IPS-NIHi7 (cell line): ENCODE measurements at regions not wholly inside any gene's neighbourhood (a gene's known extent, or its start where the extent isn't known, plus 50 kb on each side); places are given as distances from the start of the nearest gene placed in this dataset.
"Not testable (repeated sequence)": the region's sequence is repeated elsewhere in the genome, so short reads cannot be mapped to it uniquely, and the experiment has no call there.

Experiments
- DNase-seq: peaks from one replicate; pipeline ENCODE4 v3.0.0; 2012; ENCODE audit warnings: mixed read lengths; ENCODE audit errors: extremely low spot score

DNA sequence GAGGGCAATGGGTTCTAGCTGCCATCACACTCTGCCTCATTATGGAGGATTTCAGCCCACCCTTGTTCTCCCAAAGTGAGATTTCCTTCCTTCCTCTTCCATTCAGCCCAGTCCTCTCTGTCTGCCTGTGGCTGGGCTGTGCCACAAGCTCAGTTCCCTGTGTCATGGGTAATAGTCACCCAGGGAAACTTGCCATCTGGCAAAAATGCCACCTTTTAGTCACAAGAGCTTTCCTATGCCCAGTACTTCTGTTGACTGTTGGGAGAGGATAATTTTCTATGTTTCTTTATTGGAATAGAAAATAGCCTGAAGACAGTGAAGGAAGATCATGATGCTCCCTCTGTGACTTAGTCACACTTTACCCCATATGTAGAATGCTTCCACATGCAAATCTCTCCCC, 71.4 kb downstream of the TLR4 start:
- no peak for DNase-seq

DNA sequence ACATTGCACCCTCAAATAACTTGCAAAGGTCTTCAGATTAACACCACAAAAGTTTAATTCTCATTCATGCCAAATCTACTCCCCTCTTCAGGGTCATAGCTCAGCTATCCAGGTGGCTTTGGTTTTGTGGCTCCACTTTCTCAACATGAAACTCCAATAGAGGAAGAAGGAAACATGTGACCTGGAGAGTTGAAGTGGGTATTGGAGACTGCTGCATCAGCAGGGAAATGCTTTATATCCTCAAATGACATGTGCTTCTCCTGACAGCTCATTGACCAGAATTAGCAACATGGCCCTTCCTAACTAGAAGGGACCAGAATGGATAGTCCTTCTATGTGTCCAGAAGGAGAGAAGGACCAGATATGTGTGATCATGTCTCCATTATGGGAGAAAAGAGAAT, 73.6 kb downstream of the TLR4 start:
- no peak for DNase-seq

DNA sequence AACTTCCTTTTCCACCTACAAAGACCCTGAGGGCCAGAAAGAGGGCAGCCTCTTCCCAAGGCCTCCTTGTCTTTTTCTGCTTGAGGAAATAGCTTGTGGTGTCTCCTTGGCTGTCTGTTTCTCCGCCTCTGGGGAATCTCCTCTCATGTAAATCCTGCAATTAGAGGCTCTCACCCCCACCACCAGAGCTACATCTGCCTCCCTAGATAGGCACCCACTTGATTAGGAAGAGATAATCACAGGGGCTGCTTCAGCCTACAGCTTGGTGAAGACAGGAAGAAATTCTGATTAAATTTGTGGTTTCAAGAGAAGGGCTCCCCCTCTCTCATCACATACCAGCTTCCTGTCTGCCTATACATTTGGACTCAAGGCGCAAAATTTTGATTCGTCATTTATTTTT, 75.6 kb downstream of the TLR4 start:
- DNase-seq, result peak; percentile 21

DNA sequence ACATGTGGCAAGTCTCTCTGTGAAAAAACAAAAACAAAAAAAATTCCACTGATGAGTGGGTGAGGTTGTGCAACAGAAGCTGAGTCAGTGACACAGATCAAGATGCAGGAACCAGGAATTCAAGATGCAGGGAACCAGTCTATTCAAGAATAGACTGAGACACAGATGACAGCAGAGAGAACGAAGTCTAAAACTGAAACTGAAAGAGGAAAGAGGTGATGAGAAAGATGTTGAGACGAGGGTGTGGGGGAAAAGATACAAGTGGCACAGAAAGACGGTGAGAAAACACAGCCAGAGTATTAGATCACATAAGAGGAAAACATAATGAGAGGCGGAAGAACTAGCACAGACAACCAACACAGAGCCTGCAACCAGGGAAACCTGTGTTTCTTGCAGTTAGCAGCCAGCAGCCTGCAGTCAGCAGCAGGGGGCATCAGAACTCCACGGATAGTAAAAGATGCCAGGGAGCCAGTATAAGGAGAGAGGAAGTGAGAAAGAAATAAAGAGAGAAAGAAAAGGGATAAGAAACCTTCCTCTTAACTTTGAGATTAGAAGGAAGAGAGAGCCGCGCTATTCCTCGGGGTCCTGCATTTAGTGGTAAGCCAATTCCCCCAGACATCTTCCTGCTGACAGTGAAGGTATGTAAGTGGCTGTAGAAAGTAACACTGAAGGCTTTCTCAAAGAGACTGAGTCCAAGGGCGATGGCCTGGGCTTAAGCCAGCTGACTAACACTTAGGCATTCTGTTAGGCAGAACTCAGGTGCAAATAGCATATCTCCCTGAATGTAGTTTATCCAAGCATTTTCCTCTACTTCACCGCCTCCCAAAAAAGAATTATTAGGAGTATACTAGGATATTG, 79.0 kb downstream of the TLR4 start:
- DNase-seq, result peak; percentile 73

DNA sequence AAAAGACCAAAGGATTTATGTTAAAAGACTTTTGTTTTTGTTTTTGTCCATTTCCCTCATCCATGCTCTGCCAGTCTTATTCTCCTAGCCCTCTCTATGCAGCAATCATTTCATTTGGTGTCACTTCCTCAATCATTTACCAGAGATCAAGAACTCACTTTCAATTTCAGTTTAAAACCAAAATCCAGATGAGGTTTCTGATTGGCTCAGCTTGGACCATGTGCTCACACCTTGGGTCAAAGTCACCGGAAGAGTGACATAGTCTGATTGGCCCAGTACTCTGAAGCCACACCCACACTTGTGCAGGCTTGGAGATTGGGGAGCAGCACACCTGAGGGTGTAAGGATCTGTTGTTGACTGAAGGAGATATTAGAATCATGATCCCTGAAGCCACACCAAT, 79.6 kb downstream of the TLR4 start:
- DNase-seq, result no peak

DNA sequence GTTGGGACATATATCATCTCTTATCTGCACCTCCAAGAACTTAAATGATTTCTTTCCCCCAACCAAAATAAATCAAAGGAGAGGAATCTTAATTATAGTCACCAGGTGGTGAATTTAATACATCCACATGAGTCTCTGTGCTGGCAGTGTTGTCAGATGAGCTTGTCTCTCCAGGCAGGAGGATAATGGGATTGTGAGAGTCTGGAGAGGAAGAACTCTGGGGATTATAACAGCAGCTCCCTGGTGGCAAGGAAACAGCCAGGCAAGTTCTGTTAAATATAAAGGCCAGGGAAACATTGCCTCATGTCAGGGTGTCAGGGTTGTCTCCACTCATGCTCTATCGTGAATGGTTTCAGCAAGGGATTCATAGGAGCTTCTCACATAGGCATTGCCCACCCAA, 80.8 kb downstream of the TLR4 start:
- no peak for DNase-seq

DNA sequence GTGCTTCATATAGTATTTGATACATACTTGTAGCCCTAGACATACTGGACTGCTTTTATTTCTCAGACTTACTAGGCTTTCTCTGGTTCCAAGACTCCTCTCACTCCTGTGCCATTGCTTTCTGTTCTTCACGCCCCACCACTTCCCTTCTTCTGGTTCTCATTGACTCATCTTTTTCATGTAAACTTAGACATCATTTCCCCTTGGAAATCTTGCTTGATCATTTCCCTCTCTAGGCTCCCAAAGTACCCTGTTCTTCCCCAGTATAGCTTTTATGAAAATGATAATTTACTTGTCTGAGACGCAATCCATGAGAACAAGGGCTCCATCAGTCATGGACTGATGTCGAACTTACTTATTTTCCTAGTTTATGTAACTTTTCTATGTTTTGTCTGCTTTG, 83.5 kb downstream of the TLR4 start:
- no peak for DNase-seq

DNA sequence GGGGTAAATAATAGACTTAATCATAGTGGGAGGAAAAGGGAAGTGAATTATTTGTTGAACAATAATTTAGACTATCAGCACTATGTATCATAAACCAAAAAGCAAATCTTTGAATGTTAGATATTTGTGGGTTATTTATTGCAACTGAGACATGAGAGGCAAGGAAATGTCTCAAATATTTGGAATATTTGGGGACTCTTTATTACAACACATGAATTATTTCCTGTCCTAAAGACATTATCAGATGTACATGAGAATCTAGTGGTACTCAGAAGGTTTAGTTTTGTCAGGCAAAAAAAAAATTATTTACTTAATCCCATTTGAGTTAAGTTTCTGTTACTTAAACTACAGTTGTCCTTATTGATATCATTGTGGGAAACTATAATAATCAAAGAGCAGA, 91.1 kb downstream of the TLR4 start:
- DNase-seq, result no peak

DNA sequence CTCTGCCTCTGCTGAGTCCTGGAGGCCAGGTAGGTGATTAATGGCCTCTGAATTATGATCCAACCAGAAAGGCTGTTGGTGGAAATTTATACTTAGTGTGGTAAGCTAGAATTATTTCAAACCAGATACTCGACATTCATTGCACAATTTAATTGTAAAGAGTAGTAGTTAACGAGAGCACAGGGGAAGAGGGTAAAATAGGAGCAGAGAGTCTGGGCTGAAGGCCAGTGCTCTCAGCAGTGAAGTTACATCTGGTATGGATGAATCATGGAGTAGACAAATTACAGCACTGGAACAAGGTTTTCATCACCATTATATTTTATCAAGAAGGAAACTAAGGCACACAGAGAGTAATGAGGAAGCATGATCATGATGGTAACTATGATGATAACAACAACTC, 92.5 kb downstream of the TLR4 start:
- no peak for DNase-seq

DNA sequence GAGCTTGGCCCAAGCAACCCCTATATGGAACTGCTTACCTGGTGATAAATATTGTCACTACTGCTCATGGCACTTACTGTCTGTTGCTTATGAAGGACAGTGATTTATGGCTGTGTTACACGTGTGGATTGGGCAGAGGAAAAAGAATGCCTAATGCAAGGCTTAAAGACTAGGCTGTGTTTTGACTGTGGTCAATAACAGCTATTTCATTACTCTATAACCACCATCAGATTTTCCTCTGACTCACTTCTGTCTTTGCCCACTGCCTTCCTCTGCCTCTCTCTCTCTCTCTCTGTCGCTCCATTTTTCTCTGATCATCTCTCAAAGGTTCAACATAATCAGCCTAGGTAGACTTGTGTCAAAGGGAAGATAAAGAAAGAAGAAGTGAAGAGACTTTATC, 96.2 kb downstream of the TLR4 start:
- no peak for DNase-seq

DNA sequence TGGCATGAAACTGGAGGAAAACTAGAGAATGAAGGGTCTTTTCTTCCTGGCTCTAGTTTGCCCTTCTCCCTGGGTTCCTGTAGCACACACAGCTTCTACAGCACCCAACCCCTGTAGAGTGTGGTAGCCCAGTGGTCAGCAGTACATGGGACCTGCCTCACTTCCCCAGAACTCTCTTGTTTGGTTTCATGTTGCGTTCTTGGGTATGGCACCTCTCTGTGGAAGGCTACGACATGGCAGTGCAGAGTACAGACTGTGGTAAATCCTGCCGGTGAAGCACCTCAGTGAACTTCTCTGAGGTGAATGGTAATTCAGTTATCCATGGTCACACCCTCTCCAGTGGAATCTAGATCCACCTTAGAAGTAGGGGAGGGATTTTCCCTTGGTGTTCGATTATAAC, 105.5 kb downstream of the TLR4 start:
- DNase-seq, result no peak

DNA sequence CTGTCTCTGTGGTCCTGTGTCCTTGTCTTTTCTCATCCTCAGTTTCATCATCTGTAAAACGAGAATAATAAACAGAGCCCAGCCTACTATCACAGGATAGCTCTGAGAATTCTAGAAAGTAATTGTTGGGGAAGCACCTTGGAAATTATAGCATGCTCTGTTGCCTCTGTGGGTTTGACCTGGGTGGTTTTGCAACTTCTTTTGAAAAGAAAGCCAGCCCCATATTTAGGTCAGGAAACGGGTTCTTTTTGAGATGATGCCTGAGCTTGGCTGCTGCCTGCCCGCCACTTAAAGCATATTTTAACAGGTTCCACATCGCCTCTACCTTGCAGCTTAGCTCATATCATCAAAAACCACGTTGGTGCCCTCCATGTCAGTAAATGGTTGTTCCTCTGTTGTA, 111.1 kb downstream of the TLR4 start:
- no peak for DNase-seq

DNA sequence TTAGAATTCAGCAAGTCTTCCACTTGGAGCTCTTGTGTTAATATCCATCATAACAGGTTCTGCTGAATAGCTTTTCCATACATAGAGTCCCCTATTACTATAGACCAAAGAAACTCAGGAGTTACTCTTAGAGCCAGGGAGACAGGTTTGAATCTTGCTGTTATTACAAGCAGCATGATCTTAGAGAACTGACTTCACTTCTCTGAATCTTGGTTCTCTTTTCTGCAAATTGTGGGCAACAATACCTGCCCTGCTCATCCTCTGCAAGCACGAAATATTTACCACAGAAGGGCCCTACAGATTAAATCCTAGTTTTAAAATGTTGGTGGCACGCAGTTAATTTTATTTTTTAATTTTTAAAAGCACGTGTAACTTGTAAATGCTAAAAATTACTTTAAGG, 111.7 kb downstream of the TLR4 start:
- DNase-seq, result no peak

DNA sequence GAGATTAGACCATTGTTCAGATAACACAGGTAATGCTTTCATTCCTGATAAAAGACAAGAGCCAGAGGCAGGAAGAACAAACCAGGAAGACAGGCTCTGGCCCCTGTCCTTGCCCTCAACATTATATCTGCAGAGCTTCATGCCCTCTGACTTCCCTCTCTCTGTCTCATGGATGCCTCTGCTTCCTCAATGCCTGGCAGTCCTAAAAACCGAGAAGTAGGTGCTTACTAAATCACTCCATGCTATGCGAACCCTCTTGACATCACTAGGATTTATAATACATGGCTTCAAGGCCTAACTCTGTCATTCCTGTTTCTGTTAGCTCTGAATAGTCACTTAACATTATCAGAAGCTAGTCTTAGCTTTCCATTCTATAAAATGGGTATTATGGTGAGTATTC, 117.8 kb downstream of the TLR4 start:
- no peak for DNase-seq

DNA sequence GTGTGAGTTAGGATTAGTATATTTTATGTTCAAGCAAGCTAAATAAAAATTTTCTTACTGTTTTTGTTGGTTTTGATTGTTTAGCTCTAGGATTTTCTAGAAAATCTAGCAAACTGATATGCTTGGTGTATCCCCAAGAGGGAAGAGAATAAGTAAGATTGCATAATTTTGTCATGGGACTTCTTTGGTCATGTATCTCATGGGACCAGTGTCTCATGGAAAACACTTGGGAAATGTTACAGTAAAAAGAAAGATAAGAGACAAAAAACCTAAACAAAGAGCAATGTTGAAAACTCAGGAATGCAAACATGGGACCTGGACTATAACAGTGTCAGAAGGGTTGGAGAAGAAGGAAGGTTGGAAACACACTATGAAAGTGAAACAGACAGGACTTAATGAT, 119.4 kb downstream of the TLR4 start:
- no peak for DNase-seq

DNA sequence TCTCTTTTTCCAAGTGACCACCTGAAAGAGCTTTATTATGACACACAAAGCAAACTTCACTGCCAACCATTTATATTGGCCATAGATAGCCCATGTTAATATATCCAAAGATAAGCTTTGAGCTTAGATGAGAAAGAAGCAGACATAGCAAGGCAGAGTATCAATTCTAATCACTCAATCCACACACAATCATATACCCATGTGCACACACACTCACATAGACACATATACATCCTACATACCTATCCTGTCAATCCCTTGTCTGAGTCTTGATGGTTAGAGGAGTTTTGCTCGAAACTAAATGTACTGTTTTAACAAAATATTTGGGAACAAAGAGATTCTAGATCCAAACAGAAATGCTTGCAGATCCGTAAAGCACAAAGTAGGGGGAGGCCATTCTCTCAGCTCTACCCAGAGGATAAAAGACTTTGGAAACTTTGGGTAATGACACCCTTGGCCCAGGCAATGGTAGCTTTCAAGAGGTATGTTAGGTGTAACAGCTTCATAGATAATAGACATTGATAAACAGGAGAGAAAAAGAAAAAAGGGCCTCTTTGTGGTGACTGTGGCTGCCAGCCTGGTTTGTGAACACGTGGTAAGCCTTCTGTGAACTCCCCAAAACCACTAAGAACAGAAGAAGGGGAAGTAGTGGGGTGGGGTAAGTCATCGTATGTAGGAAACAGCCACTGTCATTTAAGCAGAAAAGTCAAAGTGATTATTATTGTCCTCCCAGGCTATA, 121.6 kb downstream of the TLR4 start:
- no peak for DNase-seq

DNA sequence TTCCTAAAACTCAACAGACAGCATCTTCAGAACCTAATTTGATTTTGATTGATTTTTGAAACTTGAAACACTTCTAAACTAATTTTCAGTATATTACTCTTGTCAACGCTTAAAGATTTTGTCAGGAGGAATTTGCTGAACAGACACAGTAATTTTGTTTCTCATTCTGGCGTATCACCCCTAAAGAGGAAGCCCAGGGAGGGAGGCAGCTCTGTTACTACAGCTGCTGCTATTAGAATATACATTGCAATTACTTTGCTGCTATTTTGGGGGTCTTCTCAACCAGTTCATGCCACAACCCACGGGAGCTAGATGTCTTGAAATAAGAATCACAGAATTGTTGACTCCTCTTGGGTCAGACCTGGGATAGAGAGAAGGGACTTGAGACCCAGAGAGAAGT, 122.6 kb downstream of the TLR4 start:
- no peak for DNase-seq

DNA sequence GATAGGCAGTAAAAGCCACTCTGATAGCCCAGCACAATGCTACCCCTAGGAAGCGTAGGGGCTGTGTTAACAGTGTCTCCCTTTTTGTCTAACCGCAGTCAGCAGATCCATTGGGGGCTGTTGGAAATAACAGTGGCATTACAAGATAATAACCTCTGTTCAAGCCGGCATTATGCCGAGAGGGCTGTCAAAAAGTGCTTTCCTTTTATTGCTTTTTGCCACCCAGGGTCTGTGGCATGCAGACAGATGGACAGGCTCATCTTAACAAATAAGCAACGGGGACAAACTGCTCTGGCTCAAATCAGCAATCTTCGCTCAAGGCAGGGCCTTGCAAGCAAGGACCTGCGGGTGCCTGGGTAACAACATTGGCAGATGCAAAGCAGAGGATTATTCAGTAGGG, 123.3 kb downstream of the TLR4 start:
- DNase-seq, result no peak

DNA sequence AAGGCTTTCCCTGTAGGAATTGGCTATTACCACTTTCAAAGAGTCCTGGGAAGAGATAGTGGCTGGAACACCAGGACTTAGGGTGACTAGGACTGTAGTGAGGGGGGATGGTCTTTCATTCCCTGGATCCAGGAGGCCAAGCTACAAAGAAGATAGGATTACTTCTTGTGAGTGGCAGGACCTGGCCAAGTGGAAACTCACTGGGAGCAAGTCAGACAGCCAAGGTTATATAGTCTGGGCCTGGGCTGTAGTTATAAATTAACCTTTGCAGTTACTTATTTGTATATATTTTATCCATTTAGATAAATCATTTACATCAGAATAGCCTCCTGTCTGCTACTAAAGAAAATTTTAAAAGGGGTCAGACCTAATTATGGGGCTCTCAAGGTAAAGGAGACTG, 124.3 kb downstream of the TLR4 start:
- no peak for DNase-seq

DNA sequence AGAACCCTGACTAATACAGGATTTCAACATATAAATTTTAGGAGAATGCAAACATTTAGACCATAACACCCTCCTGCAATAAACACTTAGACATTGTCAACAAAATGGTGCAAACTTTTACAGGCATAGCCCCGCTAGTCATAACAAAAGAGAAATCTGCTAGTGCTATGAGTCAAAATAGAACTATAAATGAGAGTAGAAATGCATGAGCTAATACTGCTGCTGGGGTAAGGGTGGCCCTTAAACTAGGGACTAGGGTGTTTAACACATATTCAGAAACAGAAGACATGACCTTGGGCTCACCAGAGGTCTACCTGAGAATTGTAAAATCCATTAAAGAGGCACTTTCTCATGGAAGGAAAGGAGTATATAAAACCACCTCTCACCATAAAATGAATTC, 131.6 kb downstream of the TLR4 start:
- DNase-seq, result no peak

DNA sequence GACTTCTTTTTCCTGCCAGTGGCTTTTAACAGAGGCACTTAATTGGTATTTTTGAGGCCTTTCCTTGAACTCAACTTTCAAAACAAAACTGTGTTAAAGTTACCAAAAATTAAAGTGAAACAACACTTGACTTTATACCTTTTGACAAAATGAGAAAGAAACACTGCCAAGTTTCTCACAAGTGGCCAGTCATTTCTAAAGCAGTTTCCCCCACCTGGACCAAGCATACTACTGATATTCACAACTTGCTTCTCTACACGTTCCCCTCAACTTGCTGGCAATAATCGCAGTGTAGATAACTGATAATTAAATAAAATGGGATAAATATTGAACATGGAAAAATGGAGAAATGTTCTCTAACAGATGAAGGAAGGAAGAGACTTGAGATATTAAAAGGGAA, 135.7 kb downstream of the TLR4 start:
- no peak for DNase-seq

DNA sequence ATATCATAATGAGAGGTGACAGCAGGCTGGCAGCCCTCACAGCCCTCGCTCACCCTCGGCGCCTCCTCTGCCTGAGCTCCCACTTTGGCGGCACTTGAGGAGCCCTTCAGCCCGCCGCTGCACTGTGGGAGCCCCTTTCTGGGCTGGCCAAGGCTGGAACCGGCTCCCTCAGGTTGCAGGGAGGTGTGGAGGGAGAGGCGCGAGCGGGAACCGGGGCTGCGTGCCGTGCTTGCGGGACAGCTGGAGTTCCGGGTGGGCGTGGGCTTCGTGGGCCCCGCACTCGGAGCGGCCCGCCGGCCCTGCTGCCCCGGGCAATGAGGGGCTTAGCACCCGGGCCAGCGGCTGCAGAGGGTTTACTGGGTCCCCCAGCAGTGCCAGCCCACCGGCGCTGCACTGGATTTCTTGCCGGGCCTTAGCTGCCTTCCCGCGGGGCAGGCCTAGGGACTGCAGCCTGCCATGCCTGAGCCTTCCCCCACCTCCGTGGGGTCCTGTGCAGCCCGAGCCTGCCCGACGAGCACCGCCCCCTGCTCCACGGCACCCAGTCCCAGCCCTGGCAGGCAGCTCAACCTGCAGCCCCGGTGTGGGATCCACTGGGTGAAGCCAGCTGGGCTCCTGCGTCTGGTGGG, 147.7 kb downstream of the TLR4 start:
- not testable (repeated sequence) for DNase-seq

DNA sequence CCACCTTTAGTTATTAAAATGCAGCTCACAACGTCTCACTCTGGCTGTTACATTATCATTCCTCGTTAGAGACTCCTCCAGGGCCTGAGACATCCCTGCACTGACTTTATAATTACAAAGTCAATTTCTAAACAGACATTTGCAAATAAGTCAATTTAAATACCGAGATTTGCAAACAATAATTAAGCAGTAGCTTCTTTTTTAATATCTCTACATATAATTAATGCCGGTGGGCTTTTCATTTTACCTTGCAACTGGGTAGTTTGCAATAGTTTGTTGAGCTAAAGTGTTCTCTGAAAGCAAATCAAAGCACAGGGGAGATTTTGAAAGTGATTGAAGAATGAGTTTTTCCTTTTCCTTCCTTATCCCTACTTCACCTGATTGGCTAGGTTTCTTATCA, 154.4 kb downstream of the TLR4 start:
- no peak for DNase-seq
